HL-60 (cell line): ENCODE measurements at regions not wholly inside any gene's neighbourhood (a gene's known extent, or its start where the extent isn't known, plus 50 kb on each side); places are given as distances from the start of the nearest gene placed in this dataset.

Experiments
- CTCF ChIP-seq: IDR thresholded peaks from one replicate; pipeline ENCODE4 v1.5.1; 2011; ENCODE audit warnings: low read length, control low read depth, inconsistent platforms; ENCODE audit not compliant: insufficient read depth
- POLR2AphosphoS5 ChIP-seq: IDR thresholded peaks from 2 replicates; pipeline ENCODE4 v1.6.1; 2012; ENCODE audit warnings: low read depth

- TF ChIP-seq CTCF = no peak
- TF ChIP-seq POLR2AphosphoS5 = no peak
Observed at GRCh38 chr3:164080208-164080607, 998.1 kb downstream of the SI start.
